ENCODE measurements at regions not wholly inside any gene's neighbourhood (a gene's known extent, or its start where the extent isn't known, plus 50 kb on each side); places are given as distances from the start of the nearest gene placed in this dataset.
"Not testable (repeated sequence)": the region's sequence is repeated elsewhere in the genome, so short reads cannot be mapped to it uniquely, and the experiment has no call there.

DNA sequence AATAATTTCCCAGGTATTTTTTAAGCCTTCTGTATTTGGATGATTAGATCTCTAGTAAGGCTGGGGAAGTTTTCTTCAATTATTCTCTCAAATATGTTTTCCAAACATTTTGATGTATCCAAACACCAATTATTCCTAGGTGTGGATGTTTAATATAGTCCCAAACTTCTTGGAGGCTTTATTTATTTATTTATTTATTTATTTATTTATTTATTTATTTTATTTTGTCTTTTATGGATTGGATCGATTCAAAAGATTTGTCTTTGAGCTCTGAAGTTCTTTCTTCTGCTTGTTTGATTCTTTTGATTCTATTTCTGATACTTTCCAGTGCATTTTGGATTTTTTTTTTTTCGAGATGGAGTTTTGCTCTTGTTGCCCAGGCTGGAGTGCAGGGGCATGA is 2267.9 kb upstream of the RAG2 start:
- no peak for DNase-seq

DNA sequence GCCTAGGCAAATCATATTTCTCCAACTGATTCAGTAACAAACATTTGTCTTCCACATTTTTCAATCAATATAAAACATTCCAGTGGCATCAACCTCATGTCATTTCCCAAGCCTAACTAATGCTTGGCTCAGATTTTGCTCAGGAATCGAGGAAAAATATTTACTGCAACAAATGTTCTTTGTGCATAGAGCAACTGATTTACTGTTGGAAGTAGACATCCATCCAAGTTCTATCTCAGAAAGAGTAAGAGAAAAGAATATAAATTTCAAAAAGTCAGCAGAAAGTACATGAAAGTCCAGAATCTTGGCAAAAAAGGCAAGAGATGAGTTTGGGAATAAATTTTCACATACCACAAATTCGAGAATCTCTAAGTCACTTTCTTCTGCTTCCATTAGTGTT is 2245.0 kb upstream of the RAG2 start:
- no peak for DNase-seq

DNA sequence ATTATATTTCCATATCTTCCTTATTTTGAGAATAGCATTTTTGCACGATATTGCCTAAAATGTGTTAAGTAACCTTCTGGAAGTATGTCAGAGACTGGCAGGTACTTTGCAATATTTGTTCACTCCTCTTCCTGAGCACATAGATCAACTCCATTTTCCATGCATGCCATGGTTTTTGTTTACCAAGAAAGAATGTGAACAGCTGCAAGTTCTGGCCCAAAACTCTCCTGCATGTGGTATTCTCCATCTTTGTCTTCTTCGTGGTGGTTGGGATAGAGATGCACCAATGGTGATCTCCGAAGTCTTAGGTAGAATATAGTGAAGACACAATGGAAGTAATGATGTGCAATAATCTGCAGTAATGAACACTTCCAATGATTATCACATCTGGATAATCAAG is 2241.0 kb upstream of the RAG2 start:
- DNase-seq, result no peak

DNA sequence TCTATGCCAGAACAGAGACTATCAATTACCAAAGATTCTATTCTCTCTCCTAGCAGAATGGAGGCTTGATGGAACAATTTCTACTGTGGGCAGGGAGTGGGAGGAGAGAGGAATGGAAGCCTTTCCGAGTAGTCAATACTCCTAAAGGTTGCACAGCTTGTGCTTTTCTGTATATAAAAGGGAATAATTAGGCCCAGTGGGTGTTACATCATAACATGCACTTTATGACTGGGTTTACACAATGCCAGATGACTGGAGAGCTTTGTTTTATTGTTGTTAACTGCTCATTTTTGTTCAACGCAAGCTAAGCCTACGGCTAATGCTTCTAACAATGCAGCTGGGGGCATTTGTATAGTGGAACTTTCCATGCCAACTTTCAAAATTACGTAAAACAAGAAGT is 2237.9 kb upstream of the RAG2 start:
- no peak for DNase-seq

DNA sequence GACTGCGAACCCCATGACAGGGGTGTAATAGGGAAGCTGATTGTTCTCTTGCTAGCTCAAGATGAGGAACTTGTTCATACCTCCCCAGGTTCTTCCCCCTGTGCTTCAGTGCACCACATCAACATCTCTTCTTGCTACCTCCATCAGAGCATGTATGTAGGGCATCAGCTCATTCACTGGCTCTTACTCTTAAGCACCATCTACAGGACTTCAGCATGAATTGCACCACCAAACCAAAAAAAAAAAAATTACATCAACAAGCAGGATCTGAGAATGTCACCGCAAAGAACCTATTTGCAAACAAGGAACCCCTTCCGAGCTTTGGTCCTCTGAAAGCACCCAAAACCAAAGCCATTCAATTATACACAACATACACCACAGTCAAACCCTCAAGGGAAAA is 2226.5 kb upstream of the RAG2 start:
- no peak for DNase-seq

DNA sequence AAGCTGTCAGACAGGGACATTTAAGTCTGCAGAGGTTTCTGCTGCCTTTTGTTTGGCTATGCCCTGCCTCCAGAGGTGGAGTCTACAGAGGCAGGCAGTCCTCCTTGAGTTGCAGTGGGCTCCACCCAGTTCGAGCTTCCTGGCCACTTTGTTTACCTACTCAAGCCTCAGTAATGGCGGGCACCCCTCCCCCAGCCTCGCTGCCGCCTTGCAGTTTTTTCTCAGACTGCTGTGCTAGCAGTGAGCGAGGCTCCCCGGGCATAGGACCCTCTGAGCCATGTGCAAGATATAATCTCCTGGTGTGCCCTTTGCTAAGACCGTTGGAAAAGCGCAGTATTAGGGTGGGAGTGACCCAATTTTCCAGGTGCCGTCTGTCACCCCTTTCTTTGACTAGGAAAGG is 2223.8 kb upstream of the RAG2 start:
- DNase-seq, result not testable (repeated sequence)

DNA sequence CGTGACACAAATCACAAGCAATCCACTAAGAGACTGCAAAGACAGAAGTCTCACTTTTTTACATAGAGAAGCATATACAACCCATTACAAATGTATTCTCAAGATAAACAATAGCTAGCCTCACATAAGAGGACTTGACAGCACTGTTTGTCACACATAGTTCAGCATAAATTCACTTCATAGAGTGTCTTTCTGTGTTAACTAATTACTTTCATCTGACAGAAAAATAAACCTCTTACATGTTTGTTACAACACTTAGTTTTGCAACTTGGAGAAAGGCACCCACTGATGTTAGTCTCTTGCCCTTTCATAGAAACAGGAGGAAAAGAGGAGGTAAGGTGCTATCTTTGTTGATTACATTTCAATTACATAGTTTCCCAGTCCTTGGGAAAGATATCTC is 2221.9 kb upstream of the RAG2 start:
- DNase-seq, result no peak

DNA sequence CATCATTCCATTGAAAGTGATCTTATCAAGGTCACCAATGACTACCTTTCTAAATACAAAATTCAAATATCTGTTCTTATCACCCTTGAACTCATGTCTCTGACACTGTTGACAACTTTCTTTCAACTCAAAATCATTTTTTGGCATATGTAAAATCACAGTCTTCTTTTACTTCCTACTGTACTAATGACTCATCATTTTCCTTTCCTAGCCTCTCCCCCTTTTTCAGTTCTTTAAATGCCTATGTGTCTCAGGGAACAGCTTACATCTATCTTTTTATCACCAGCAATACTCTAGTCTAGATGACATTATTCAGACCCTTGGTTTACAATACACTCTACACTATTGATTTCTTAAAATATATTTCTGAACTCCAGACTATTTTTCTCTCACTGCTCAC is 2220.7 kb upstream of the RAG2 start:
- no peak for DNase-seq

DNA sequence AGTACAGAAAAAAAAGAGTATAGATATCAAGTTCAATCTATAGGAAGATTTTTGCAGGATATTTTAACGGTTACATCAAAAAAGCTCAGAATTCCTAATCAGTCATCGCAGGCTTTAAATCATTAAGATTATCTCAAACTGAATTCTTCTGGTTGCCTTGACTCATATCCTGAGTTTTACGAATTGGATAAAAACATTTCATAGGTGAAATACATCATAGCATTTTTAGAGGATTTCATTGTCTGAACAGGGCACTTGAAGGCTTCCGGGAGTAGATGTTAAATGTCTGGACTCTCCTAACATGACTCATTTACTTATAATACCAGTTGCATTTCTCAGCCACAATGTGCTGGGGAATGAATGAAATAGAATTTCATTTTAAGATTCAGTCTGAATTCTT is 2216.6 kb upstream of the RAG2 start:
- no peak for DNase-seq

DNA sequence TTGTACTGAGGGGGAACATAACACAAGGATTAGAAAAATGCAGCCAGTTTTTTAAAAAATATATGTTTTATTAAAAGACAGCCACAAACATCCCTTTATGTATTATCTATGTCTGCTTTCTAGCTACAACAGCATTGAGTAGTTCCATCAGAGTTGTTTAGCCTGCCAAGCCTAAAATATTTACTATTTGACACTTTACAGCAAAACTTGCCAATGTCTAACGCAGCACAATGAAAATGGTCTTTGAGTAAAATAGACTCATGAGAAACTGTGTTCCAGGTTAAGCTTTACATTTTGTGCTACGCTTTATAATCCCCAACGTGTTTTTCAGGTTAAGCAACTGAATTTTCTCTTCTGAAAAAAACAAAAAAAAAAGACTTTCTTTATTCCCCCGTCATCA is 2211.5 kb upstream of the RAG2 start:
- DNase-seq, result no peak

DNA sequence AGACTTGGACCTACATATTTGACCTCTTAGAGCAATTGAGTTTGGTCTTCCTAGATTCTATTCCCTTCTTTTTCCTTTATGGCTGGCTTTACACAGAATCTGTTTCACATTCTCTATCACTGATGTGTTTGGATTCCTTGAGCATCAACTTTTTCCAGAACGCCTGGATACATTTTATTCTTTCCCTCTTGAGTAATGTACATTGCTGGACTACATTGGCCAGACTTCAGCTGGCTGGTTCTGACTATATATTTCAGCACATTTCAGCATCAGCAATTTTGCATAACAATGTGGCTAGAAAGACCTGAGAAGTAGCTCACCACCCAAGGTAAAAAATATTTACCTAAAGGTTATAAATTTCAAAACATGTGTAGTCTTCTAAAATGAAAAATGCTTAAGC is 2198.2 kb upstream of the RAG2 start:
- no peak for DNase-seq

DNA sequence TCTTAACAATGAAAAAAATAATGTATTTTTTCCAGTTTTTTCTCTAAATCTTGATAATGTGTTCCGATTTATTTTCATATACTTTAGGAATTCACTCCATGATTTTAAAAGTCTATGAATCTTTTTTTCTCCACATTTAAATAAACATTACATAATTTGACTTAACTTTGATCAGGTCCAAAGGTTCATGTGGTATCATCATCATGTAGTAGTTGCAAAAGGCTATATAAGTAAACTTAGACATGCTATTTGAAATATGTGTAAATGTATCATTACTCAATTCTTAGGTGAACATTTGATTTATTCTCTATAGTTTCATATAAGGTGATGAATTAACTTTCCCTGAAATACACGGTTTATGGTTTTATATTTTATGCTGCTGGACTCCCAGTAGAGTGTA is 2197.0 kb upstream of the RAG2 start:
- DNase-seq, result no peak

DNA sequence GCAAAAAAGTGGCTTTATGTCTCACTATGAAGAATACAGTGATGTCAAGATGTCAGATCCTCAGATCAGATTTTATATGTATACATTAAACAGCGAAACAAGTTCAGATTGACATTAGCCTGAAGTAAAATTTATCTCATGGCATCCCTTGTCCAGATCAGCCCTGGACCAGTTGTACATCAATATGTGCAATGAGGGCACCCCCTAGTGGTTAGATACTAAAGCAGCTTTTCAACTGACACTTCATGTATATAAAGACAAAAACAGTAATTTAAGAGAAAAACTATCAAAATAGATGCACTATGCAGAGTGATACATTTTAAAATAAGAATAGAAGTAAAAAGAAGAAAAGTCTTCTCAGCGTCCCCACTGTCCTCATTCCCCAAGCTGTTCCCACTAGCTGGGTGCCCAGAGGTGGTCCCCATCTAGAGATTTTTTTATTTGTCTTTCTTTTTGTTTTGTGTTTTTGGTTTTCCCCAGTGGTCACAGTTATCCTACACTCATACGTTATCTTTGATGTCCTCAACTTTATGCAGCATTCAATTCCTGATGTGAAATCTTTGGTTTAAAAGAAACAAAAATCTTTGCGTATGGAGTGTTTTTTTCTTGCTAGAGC is 2193.4 kb upstream of the RAG2 start:
- DNase-seq, result no peak

DNA sequence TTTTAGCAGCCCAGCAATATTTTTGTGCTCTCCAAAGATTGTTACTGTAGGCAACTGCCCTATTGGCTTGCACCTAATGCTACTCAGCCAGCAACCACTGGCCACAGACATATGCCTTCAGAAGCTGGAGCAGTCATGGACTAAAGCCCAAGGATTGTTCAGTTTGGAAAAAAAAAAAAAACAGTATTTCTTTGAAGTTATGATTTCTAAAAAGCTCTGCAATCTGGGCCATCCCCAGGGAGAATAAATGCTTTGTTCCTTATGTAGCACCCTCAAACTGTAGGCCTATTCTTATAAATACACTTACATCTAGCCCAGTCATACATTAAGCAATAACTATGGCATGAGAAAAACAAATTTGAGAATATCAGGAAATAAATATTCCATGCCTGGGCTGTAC is 2190.5 kb upstream of the RAG2 start:
- DNase-seq, result no peak

DNA sequence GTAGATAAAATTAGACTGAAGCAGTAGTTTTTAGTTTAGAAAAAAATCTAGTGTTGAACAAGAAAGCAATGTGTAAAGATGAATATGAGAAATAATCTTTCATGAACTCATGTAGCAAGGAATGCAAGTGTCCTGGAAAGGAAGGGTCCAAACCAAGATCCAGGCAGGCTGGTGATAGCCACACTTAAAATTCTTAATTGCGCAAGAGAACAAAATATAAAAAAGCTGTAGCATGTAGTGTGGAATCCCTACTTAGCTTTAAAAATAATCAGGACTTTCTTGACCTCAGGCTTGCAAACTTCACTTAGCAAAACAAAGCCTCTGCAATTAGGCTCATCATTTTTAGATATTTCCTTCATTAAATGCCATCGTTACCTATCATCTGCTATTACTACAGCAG is 2186.1 kb upstream of the RAG2 start:
- no peak for DNase-seq

DNA sequence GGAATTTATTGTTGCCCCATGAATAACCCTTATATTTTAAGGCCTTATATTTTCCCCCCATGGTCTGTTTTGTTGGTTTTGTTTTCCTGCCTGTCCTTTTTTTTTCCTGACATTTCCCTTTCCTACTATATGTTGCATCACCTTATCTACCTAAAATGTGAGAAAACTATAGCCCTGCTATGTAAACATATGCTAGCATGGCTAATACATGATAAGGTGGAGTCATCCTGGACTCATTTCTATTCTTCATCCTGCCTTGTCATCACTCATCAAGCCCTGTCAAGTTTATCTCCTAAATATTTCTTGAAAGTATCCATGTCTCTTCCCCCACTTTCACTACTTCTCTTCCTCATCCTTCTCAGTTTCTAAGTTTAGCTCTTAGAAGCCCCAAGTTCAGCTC is 2168.8 kb upstream of the RAG2 start:
- DNase-seq, result no peak

DNA sequence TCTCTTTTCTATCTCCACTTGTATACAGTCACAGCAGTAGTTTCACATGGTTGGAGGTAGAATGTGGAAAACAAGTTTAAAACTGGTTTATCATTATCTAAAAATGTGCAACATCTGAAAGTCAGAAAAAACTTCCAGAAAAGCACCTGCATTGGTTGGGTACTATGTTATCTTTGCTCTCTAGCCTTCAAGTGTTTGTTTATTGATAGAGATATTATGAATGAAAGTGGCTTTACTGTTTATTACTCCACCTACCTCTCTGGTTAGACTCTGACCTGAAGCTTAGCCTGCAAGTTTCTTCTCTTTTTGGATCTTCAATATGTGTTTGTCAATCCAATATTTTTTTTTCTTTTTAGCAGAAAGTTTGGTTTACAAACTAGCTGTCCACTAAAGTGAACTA is 2161.4 kb upstream of the RAG2 start:
- DNase-seq, result no peak

DNA sequence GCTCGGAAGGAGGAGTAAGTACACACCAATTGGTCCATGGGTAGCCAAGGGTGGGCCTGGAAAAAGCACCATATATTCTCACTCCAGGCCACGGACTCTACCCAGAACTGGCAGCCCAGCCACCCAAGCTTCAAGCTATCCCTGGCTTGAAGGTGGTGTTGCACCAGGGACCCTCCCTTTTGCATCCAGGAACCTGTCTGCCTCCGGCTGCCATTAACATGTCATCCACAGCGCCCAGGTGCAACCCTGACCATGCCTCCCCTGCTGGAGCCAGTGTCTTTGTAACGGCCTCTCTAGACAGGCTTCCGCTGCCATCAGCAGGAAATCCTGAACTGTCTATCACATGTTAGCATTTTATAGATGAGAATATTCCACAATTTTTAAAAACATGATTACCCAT is 2158.5 kb upstream of the RAG2 start:
- DNase-seq, result no peak

DNA sequence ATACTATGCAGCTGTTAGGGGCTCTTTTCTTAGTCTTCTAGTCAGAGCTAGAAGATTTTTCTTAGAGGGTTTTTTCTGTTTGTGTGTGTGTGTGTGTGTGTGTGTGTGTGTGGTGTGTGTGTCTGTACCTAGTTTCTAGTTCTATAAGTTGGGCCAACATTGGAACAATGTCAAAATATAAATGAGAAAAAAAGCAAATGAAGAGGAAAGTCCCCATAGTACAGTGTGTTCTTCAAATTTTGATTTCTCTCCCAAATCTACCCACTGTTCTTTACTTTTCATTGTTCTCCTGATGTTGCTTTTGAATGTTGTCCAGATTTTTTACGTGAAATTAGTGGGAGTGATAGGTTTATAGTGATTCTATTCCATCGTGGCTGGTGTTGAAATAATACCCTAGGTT is 2153.4 kb upstream of the RAG2 start:
- DNase-seq, result no peak

DNA sequence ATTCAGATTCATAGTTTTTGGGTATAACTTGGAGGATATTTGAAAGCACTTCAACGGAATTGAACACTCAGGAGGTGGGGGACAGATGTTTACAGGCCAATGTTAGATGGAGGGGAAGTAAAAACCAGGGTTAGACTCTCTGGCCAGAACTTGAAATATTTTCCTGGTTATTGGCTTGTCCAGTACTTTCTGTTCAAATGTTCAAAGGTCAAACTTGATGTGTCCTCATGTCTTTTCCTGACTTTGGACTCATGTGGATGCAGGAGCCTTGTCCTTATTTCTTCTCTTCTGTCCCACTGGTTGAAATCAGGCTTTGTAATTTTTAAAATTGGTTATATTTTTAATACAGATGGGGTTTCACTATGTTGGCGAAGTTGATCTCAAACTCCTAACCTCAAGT is 2148.5 kb upstream of the RAG2 start:
- DNase-seq, result not testable (repeated sequence)

DNA sequence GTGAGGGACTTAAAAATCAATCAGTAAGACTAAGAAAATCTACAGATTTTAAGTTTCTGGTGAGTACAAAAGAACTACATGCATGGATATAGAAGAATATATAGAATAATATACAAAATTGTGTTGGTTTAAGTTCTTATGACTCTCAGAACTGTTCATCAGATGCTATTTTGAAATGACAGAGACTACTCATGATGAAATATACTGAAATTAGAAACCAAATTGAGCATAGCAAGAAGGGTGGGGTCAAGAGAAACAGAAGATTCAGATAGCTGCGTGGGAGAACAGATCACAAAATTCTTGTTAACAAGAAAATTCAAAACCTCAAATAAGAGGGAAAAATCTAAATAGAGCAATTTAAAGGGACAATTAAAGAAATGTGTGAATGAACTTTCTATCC is 2125.3 kb upstream of the RAG2 start:
- no peak for DNase-seq

DNA sequence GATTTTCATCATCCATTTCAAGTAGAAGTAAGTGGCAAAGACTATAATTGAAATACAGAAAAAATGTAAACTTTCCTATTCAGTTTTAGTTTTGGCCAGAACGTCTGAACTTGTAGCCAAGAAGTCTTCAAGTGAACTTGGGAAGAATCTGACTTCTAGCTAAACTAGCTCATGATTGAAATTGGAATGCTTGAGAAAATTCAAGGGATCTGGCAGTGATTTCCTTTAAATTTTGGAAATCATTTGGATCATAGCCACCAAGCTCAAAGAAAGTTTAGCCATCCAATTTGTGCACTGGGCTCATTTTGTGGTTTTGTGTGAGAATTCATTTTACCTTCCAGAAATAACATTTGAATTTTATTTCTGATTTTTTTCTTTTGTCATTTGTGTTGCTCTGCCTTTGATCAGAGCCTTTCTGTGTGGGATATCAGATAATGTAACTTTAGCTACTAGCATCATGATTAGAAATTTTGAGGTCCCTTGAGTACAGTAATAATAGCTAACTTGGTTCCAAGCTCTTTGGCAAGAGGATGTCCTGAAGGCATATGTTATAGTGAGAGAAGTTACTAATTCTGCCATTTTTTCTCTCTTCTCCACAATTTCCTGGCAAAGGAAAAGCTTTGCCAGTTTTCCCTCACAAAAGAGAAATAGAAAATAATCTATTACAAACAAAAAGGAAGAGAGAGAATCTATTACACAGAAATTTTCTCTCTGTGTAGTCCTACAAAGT is 2123.7 kb upstream of the RAG2 start:
- no peak for DNase-seq

DNA sequence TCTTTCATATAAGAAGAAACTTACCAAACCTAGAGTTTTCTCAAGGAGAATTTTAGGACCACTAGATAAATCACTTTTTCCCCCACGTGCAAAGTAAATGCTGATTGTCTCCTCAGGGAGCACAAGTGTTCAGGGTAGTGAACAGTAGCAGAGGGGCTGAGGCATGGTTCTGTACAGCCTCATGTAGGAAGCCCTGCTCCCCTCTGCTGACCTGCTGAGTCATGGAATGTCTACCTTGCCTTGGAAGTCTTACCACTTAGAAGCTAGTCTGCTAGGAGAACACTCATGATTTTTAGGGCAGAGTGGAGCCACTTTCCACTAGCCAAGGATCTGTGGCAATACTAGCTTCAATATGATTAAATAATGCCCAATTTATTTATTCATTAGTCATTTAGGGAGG is 2120.6 kb upstream of the RAG2 start:
- DNase-seq, result no peak

DNA sequence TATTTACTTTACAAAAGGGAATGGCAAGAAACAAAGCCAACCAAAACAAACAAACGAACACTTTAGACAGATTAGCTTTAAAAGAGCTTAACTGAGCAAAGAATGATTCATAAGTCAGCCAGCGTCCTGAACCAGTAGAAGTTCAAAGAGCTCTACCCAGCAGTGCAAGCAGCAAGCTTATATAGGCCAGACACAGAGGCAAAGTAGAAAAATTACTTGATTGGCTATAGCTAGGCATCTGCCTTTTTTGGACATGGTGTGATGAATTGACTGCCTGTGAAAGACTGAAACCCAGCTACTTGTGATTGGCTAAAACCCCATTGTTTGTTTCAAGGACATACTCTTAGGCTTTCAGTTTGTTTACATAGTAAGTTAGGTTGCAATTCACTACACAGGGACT is 2120.0 kb upstream of the RAG2 start:
- no peak for DNase-seq

DNA sequence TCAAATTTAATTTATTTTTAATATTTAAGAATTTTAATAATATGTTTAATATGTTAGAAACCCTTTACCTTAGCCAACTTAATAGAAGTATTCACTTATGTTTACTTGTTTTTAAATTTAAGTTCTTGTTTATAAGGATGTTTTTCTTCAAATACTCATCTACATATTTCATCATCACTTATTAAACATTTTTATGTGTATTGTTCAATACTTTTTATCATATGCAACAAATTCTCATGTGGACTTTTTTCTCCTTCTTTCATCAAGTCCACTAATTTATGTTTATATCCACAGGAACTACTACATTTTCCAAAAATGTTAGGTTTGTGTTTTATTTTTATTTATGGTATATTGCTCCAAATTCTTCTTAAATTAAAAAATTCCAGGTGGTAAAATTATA is 2113.1 kb upstream of the RAG2 start:
- no peak for DNase-seq

All from activated effector memory CD4-positive, alpha-beta T cell treated with anti-CD3 and anti-CD28 coated beads, Interleukin-2, amount 50 U/mL, for 16 hours (primary cell).